Muscle layer of duodenum (tissue), 2 donors: ENCODE measurements at regions not wholly inside any gene's neighbourhood (a gene's known extent, or its start where the extent isn't known, plus 50 kb on each side); places are given as distances from the start of the nearest gene placed in this dataset.

Experiments
- H3K27ac ChIP-seq: one replicate; pipeline ENCODE4 v1.7.0; 2013; ENCODE audit warnings: mild to moderate bottlenecking, low read length
- H3K27me3 ChIP-seq: one replicate; pipeline ENCODE4 v1.7.0; 2013; ENCODE audit warnings: low read depth, mild to moderate bottlenecking, control low read depth, low read length
- H3K36me3 ChIP-seq, 2 donors: one replicate each; pipeline ENCODE4 v1.7.0; 2013; ENCODE audit warnings: low read length in 2 of 2, control low read depth in 1 of 2, mild to moderate bottlenecking in 1 of 2; ENCODE audit not compliant: insufficient read depth in 2 of 2, control insufficient read depth in 1 of 2
- H3K4me1 ChIP-seq, 2 donors: one replicate each; pipeline ENCODE4 v1.7.0; 2013; ENCODE audit warnings: low read length in 2 of 2, mild to moderate bottlenecking in 2 of 2, control low read depth in 1 of 2, moderate library complexity in 1 of 2; ENCODE audit not compliant: insufficient read depth in 2 of 2, control insufficient read depth in 1 of 2
- H3K4me3 ChIP-seq, 2 donors: one replicate each; pipeline ENCODE4 v1.7.0; 2013; ENCODE audit warnings: low read length in 2 of 2, low read depth in 1 of 2, mild to moderate bottlenecking in 1 of 2
- H3K9me3 ChIP-seq, 2 donors: one replicate each; pipeline ENCODE4 v1.7.0; 2013; ENCODE audit warnings: low read length in 2 of 2, control low read depth in 1 of 2, mild to moderate bottlenecking in 1 of 2; ENCODE audit not compliant: control insufficient read depth in 1 of 2
- donor health status: healthy.

GRCh38 chr5:56325039-56325438 lies 91.9 kb upstream of the ANKRD55 start:
- H3K27me3 ChIP-seq = no peaks in the 10 kb centered on the region
- no peaks in the 10 kb centered on the region for H3K36me3 ChIP-seq
- no peaks in the 10 kb centered on the region for H3K9me3 ChIP-seq
- no peaks in the 10 kb centered on the region for H3K4me1 ChIP-seq
- H3K27ac ChIP-seq = no peak overlapping the region
- no peak overlapping the region for H3K4me3 ChIP-seq

- Histone ChIP-seq H3K27me3 (no peaks in the 10 kb centered on the region), H3K9me3 (no peaks in the 10 kb centered on the region), H3K4me3 (no peak overlapping the region), H3K36me3 (no peaks in the 10 kb centered on the region), H3K4me1 (no peaks in the 10 kb centered on the region), H3K27ac (no peak overlapping the region)
These were observed 90.4 kb upstream of the ANKRD55 start for GRCh38 chr5:56323505-56323904.

- H3K27ac ChIP-seq = no peak overlapping the region
These were observed 89.5 kb upstream of the ANKRD55 start for GRCh38 chr5:56322592-56322991.

GRCh38 chr5:56321236-56321881 lies 88.2 kb upstream of the ANKRD55 start:
- no peak overlapping the region for H3K4me3 ChIP-seq
- no peaks in the 10 kb centered on the region for H3K27me3 ChIP-seq
- no peaks in the 10 kb centered on the region for H3K4me1 ChIP-seq
- no peak overlapping the region for H3K27ac ChIP-seq
- no peaks in the 10 kb centered on the region for H3K9me3 ChIP-seq
- no peaks in the 10 kb centered on the region for H3K36me3 ChIP-seq

More at GRCh38 chr5:56322592-56322991, 89.5 kb upstream of the ANKRD55 start:
- Histone ChIP-seq H3K27me3 (no peaks in the 10 kb centered on the region), H3K36me3 (no peaks in the 10 kb centered on the region), H3K9me3 (no peaks in the 10 kb centered on the region), H3K4me1 (no peaks in the 10 kb centered on the region), H3K4me3 (no peak overlapping the region)

GRCh38 chr5:56320686-56321085 lies 87.6 kb upstream of the ANKRD55 start:
- no peaks in the 10 kb centered on the region for H3K36me3 ChIP-seq
- H3K9me3 ChIP-seq = no peaks in the 10 kb centered on the region
- no peak overlapping the region for H3K27ac ChIP-seq
- H3K4me3 ChIP-seq = no peak overlapping the region
- no peaks in the 10 kb centered on the region for H3K27me3 ChIP-seq
- H3K4me1 ChIP-seq = no peaks in the 10 kb centered on the region

- Histone ChIP-seq H3K27ac (no peak overlapping the region), H3K4me3 (no peak overlapping the region), H3K4me1 (no peaks in the 10 kb centered on the region), H3K27me3 (no peaks in the 10 kb centered on the region), H3K36me3 (no peaks in the 10 kb centered on the region), H3K9me3 (no peaks in the 10 kb centered on the region)
These were observed 86.5 kb upstream of the ANKRD55 start for GRCh38 chr5:56319526-56320181.

GRCh38 chr5:56317923-56318561 lies 84.9 kb upstream of the ANKRD55 start:
- Histone ChIP-seq H3K36me3 (no peaks in the 10 kb centered on the region), H3K4me3 (no peak overlapping the region), H3K27ac (no peak overlapping the region), H3K27me3 (no peaks in the 10 kb centered on the region), H3K4me1 (no peaks in the 10 kb centered on the region), H3K9me3 (no peaks in the 10 kb centered on the region)

- Histone ChIP-seq H3K4me3 (no peak overlapping the region), H3K36me3 (no peaks in the 10 kb centered on the region), H3K4me1 (no peaks in the 10 kb centered on the region), H3K9me3 (no peaks in the 10 kb centered on the region), H3K27ac (no peak overlapping the region), H3K27me3 (no peaks in the 10 kb centered on the region)
These were observed 83.3 kb upstream of the ANKRD55 start for GRCh38 chr5:56316299-56316994.

GRCh38 chr5:56314529-56314928 lies 81.4 kb upstream of the ANKRD55 start:
- Histone ChIP-seq H3K9me3 (no peaks in the 10 kb centered on the region), H3K36me3 (no peaks in the 10 kb centered on the region), H3K4me3 (no peak overlapping the region), H3K27me3 (no peaks in the 10 kb centered on the region), H3K4me1 (peaks cover 0 to 5% of the 10 kb centered on the region in 2 donors), H3K27ac (no peak overlapping the region)

- Histone ChIP-seq H3K27me3 (no peaks in the 10 kb centered on the region), H3K4me1 (peaks cover 0 to 5% of the 10 kb centered on the region in 2 donors), H3K36me3 (no peaks in the 10 kb centered on the region)
These were observed 80.5 kb upstream of the ANKRD55 start for GRCh38 chr5:56313596-56313995.

GRCh38 chr5:56313004-56313531 lies 79.9 kb upstream of the ANKRD55 start:
- no peak overlapping the region for H3K27ac ChIP-seq
- H3K9me3 ChIP-seq = no peaks in the 10 kb centered on the region
- peaks cover 0 to 5% of the 10 kb centered on the region in 2 donors for H3K4me1 ChIP-seq
- no peaks in the 10 kb centered on the region for H3K36me3 ChIP-seq
- H3K4me3 ChIP-seq = no peak overlapping the region
- no peaks in the 10 kb centered on the region for H3K27me3 ChIP-seq

More at GRCh38 chr5:56313596-56313995, 80.5 kb upstream of the ANKRD55 start:
- no peak overlapping the region for H3K4me3 ChIP-seq
- no peak overlapping the region for H3K27ac ChIP-seq
- H3K9me3 ChIP-seq = no peaks in the 10 kb centered on the region
